SK-N-SH treated with all-trans-retinoic acid at 6 μM for 48 hours (cell line): ENCODE measurements at regions not wholly inside any gene's neighbourhood (a gene's known extent, or its start where the extent isn't known, plus 50 kb on each side); places are given as distances from the start of the nearest gene placed in this dataset.
A peak's percentile ranks its signal among the peaks of the same experiment; 100 is the strongest.

ENCODE experiments used
- ATAC-seq: fragments of 200-7000 bp; cut with Tn5 transposase; 3 replicates; pipeline ENCODE4 v1.9.1; 2020; ENCODE audit warnings: mild to moderate bottlenecking, moderate library complexity
- ARNTL ChIP-seq: fragments of 450-650 bp; formaldehyde crosslinking; IDR thresholded peaks from 2 replicates; pipeline ENCODE4 v1.5.0; 2020; ENCODE audit warnings: low read depth, mild to moderate bottlenecking, moderate library complexity, borderline replicate concordance
- BACH2 ChIP-seq: fragments of 250-450 bp; sonication (Bioruptor Pico); IDR thresholded peaks from 2 replicates; pipeline ENCODE4 v1.9.0; 2021; ENCODE audit warnings: mild to moderate bottlenecking, borderline replicate concordance
- CREB5 ChIP-seq: fragments of 250-450 bp; sonication (Bioruptor Pico); IDR thresholded peaks from 2 replicates; pipeline ENCODE4 v1.5.1; 2020; ENCODE audit warnings: low read depth, mild to moderate bottlenecking, moderate library complexity
- CSDC2 ChIP-seq: fragments of 250-450 bp; sonication (Bioruptor Pico); IDR thresholded peaks from 2 replicates; pipeline ENCODE4 v1.5.0; 2020; ENCODE audit warnings: mild to moderate bottlenecking, moderate library complexity
- CSRNP3 ChIP-seq: fragments of 250-450 bp; sonication (Bioruptor Pico); IDR thresholded peaks from 2 replicates; pipeline ENCODE4 v1.5.1; 2021; ENCODE audit warnings: mild to moderate bottlenecking, moderate library complexity
- ESRRG ChIP-seq: fragments of 250-450 bp; sonication (Bioruptor Pico); IDR thresholded peaks from 2 replicates; pipeline ENCODE4 v1.6.1; 2021; ENCODE audit warnings: mild to moderate bottlenecking
- GLIS3 ChIP-seq: fragments of 250-450 bp; sonication (Bioruptor Pico); IDR thresholded peaks from 2 replicates; pipeline ENCODE4 v1.5.0; 2020; ENCODE audit warnings: mild to moderate bottlenecking, moderate library complexity
- ISL1 ChIP-seq: fragments of 250-450 bp; sonication (Bioruptor Pico); IDR thresholded peaks from 2 replicates; pipeline ENCODE4 v2.1.2; 2022; ENCODE audit warnings: mild to moderate bottlenecking, moderate library complexity
- OSR1 ChIP-seq: fragments of 250-450 bp; sonication (Bioruptor Pico); IDR thresholded peaks from 2 replicates; pipeline ENCODE4 v1.8.0; 2022; ENCODE audit warnings: moderate library complexity, mild to moderate bottlenecking, inconsistent platforms
- PATZ1 ChIP-seq: fragments of 250-450 bp; sonication (Bioruptor Pico); IDR thresholded peaks from 2 replicates; pipeline ENCODE4 v1.8.0; 2020; ENCODE audit warnings: mild to moderate bottlenecking, moderate library complexity, borderline replicate concordance
- PPARA ChIP-seq: fragments of 250-450 bp; sonication (Bioruptor Pico); IDR thresholded peaks from 2 replicates; pipeline ENCODE4 v1.5.0; 2020; ENCODE audit warnings: mild to moderate bottlenecking, borderline replicate concordance
- SNAI2 ChIP-seq: fragments of 250-450 bp; sonication (Bioruptor Pico); IDR thresholded peaks from 2 replicates; pipeline ENCODE4 v1.5.0; 2020; ENCODE audit warnings: mild to moderate bottlenecking, moderate library complexity
- TCF4 ChIP-seq: fragments of 250-450 bp; sonication (Bioruptor Pico); IDR thresholded peaks from 2 replicates; pipeline ENCODE4 v1.8.0; 2021; ENCODE audit warnings: mild to moderate bottlenecking, moderate library complexity, borderline replicate concordance
- ZC3H10 ChIP-seq: fragments of 250-450 bp; sonication (Bioruptor Pico); IDR thresholded peaks from 2 replicates; pipeline ENCODE4 v1.5.1; 2021; ENCODE audit warnings: mild to moderate bottlenecking, moderate library complexity
- ZFP3 ChIP-seq: fragments of 250-450 bp; sonication (Bioruptor Pico); IDR thresholded peaks from 2 replicates; pipeline ENCODE4 v1.5.0; 2020; ENCODE audit warnings: mild to moderate bottlenecking, moderate library complexity
- ZFP30 ChIP-seq: fragments of 450-650 bp; formaldehyde crosslinking; IDR thresholded peaks from 2 replicates; pipeline ENCODE4 v1.5.0; 2022; ENCODE audit warnings: mild to moderate bottlenecking, moderate library complexity
- ZNF565 ChIP-seq: fragments of 450-650 bp; formaldehyde crosslinking; conservative IDR thresholded peaks from 2 replicates; pipeline ENCODE4 v1.5.0; 2020; ENCODE audit warnings: low read depth, mild to moderate bottlenecking, moderate library complexity
- ZNF70 ChIP-seq: fragments of 450-650 bp; formaldehyde crosslinking; IDR thresholded peaks from 2 replicates; pipeline ENCODE4 v1.5.0; 2020; ENCODE audit warnings: mild to moderate bottlenecking, moderate library complexity
- ZNF8 ChIP-seq: fragments of 450-650 bp; formaldehyde crosslinking; IDR thresholded peaks from 2 replicates; pipeline ENCODE4 v1.5.0; 2020; ENCODE audit warnings: mild to moderate bottlenecking, moderate library complexity
- TF ChIP-seq, protein P1 (sequence below): fragments of 250-450 bp; sonication (Bioruptor Pico); IDR thresholded peaks from 2 replicates; pipeline ENCODE4 v1.8.0; 2021; ENCODE audit warnings: low read depth, mild to moderate bottlenecking, moderate library complexity, borderline replicate concordance

GRCh38 chr12:93186131-93186530 is 191.6 kb upstream of the NUDT4 start:
- no peak for ATAC-seq
- TF ChIP-seq PPARA (CRISPR knock-in tag) (no peak), CSDC2 (no peak), OSR1 (CRISPR knock-in tag) (no peak), ZC3H10 (CRISPR knock-in tag) (no peak), TCF4 (CRISPR knock-in tag) (no peak), PATZ1 (no peak), ARNTL (no peak), ZNF8 (CRISPR knock-in tag) (no peak), ESRRG (CRISPR knock-in tag) (no peak), ZFP30 (CRISPR knock-in tag) (no peak), SNAI2 (CRISPR knock-in tag) (no peak), ZNF565 (CRISPR knock-in tag) (no peak), GLIS3 (CRISPR knock-in tag) (no peak), BACH2 (CRISPR knock-in tag) (no peak)
- TF ChIP-seq, protein P1, sequence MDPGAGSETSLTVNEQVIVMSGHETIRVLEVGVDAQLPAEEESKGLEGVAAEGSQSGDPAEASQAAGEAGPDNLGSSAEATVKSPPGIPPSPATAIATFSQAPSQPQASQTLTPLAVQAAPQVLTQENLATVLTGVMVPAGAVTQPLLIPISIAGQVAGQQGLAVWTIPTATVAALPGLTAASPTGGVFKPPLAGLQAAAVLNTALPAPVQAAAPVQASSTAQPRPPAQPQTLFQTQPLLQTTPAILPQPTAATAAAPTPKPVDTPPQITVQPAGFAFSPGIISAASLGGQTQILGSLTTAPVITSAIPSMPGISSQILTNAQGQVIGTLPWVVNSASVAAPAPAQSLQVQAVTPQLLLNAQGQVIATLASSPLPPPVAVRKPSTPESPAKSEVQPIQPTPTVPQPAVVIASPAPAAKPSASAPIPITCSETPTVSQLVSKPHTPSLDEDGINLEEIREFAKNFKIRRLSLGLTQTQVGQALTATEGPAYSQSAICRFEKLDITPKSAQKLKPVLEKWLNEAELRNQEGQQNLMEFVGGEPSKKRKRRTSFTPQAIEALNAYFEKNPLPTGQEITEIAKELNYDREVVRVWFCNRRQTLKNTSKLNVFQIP, result no peak

GRCh38 chr12:93186621-93187020 is 191.1 kb upstream of the NUDT4 start:
- no peak for ATAC-seq
- TF ChIP-seq ARNTL, result no peak
- TF ChIP-seq CSDC2, result no peak
- no peak for TF ChIP-seq ZC3H10 (CRISPR knock-in tag)
- TF ChIP-seq PPARA (CRISPR knock-in tag), result no peak
- TF ChIP-seq ZNF565 (CRISPR knock-in tag), result no peak
- no peak for TF ChIP-seq ZNF8 (CRISPR knock-in tag)
- no peak for TF ChIP-seq SNAI2 (CRISPR knock-in tag)
- no peak for TF ChIP-seq ZFP30 (CRISPR knock-in tag)
- TF ChIP-seq ZFP3 (CRISPR knock-in tag), result no peak
- TF ChIP-seq ISL1 (CRISPR knock-in tag), result no peak

GRCh38 chr12:93191423-93191822 is 186.3 kb upstream of the NUDT4 start:
- TF ChIP-seq BACH2 (CRISPR knock-in tag), result no peak
- TF ChIP-seq CSDC2, result no peak
- TF ChIP-seq ZFP30 (CRISPR knock-in tag), result no peak
- no peak for TF ChIP-seq PPARA (CRISPR knock-in tag)
- TF ChIP-seq OSR1 (CRISPR knock-in tag), result no peak
- TF ChIP-seq CSRNP3 (CRISPR knock-in tag), result no peak
- no peak for TF ChIP-seq ZC3H10 (CRISPR knock-in tag)
- TF ChIP-seq GLIS3 (CRISPR knock-in tag), result no peak
- no peak for TF ChIP-seq ESRRG (CRISPR knock-in tag)
- TF ChIP-seq ZNF70 (CRISPR knock-in tag), result no peak
- TF ChIP-seq SNAI2 (CRISPR knock-in tag), result no peak
- no peak for TF ChIP-seq CREB5 (CRISPR knock-in tag)
- ATAC-seq, result peak; percentile 47

GRCh38 chr12:93191956-93192355 is 185.8 kb upstream of the NUDT4 start:
- TF ChIP-seq, protein P1, result no peak
- TF ChIP-seq CREB5 (CRISPR knock-in tag) (no peak), SNAI2 (CRISPR knock-in tag) (no peak), ZNF565 (CRISPR knock-in tag) (no peak), ARNTL (no peak), ZFP30 (CRISPR knock-in tag) (no peak), CSRNP3 (CRISPR knock-in tag) (no peak), ZC3H10 (CRISPR knock-in tag) (no peak), GLIS3 (CRISPR knock-in tag) (no peak), PATZ1 (no peak), ZNF8 (CRISPR knock-in tag) (no peak)
- ATAC-seq, result peak; percentile 44; the same call in 2 of the 3 replicates
